M059J (cell line): ENCODE measurements at regions not wholly inside any gene's neighbourhood (a gene's known extent, or its start where the extent isn't known, plus 50 kb on each side); places are given as distances from the start of the nearest gene placed in this dataset.

Experiments used
- DNase-seq: peaks from one replicate; pipeline ENCODE4 v3.0.0-alpha.2; 2012; ENCODE audit warnings: low read depth

GRCh38 chr14:22338381-22338780 is 250.6 kb downstream of the DAD1 start:
- no peak for DNase-seq

GRCh38 chr14:22337938-22338337 is 251.1 kb downstream of the DAD1 start:
- DNase-seq, result no peak

- DNase-seq, result no peak
Observed at GRCh38 chr14:22337521-22337920, 251.5 kb downstream of the DAD1 start.

- DNase-seq, result peak; percentile 41
Observed at GRCh38 chr14:22336031-22336430, 253.0 kb downstream of the DAD1 start.

GRCh38 chr14:22334627-22335026 is 254.4 kb downstream of the DAD1 start:
- DNase-seq, result no peak

GRCh38 chr14:22334275-22334577 is 254.8 kb downstream of the DAD1 start:
- DNase-seq, result no peak

GRCh38 chr14:22333422-22334274 is 255.4 kb downstream of the DAD1 start:
- peak; percentile 88 for DNase-seq

GRCh38 chr14:22332686-22333421 is 256.2 kb downstream of the DAD1 start:
- no peak for DNase-seq

GRCh38 chr14:22329371-22329770 is 259.7 kb downstream of the DAD1 start:
- DNase-seq, result no peak

GRCh38 chr14:22325676-22326400 is 263.2 kb downstream of the DAD1 start:
- DNase-seq, result no peak

GRCh38 chr14:22320362-22320750 is 268.7 kb downstream of the DAD1 start:
- no peak for DNase-seq

GRCh38 chr14:22319526-22320361 is 269.3 kb downstream of the DAD1 start:
- DNase-seq, result peak; percentile 64

- DNase-seq, result no peak
Observed at GRCh38 chr14:22318951-22319350, 270.1 kb downstream of the DAD1 start.

- no peak for DNase-seq
Observed at GRCh38 chr14:22316473-22316872, 272.6 kb downstream of the DAD1 start.

- DNase-seq, result no peak
Observed at GRCh38 chr14:22315336-22315735, 273.7 kb downstream of the DAD1 start.

GRCh38 chr14:22314183-22314820 is 274.7 kb downstream of the DAD1 start:
- DNase-seq, result peak; percentile 57

- peak; percentile 24 for DNase-seq
Observed at GRCh38 chr14:22313172-22313801, 275.7 kb downstream of the DAD1 start.

GRCh38 chr14:22311636-22312035 is 277.4 kb downstream of the DAD1 start:
- no peak for DNase-seq

GRCh38 chr14:22305607-22306006 is 283.4 kb downstream of the DAD1 start:
- DNase-seq, result no peak

- DNase-seq, result no peak
Observed at GRCh38 chr14:22304326-22304725, 284.7 kb downstream of the DAD1 start.
